Chondrocyte (in vitro differentiated cells): ENCODE measurements at regions not wholly inside any gene's neighbourhood (a gene's known extent, or its start where the extent isn't known, plus 50 kb on each side); places are given as distances from the start of the nearest gene placed in this dataset.
A peak's percentile ranks its signal among the peaks of the same experiment; 100 is the strongest.

Source experiments
- DNase-seq: peaks from one replicate; pipeline ENCODE4 v3.0.0; 2021; ENCODE audit warnings: mixed read lengths, low spot score
- H3K27ac Mint-ChIP-seq: one replicate; pipeline ENCODE4 v1.8.0; 2021; ENCODE audit warnings: mild to moderate bottlenecking, moderate library complexity, mixed read lengths; ENCODE audit not compliant: unreplicated experiment
- H3K27me3 Mint-ChIP-seq: 2 replicates; pipeline ENCODE4 v1.8.0; 2021; ENCODE audit warnings: low read depth, mixed read lengths
- H3K36me3 Mint-ChIP-seq: 2 replicates; pipeline ENCODE4 v1.8.0; 2021; ENCODE audit warnings: low read depth, mixed read lengths
- H3K4me1 Mint-ChIP-seq: 2 replicates; pipeline ENCODE4 v1.8.0; 2021; ENCODE audit warnings: low read depth, mild to moderate bottlenecking, mixed read lengths
- H3K4me3 Mint-ChIP-seq: one replicate; pipeline ENCODE4 v1.8.0; 2021; ENCODE audit warnings: mild to moderate bottlenecking, moderate library complexity, mixed read lengths; ENCODE audit not compliant: unreplicated experiment
- H3K9me3 Mint-ChIP-seq: 2 replicates; pipeline ENCODE4 v1.8.0; 2021; ENCODE audit warnings: low read depth, mixed read lengths
- TF ChIP-seq, protein P1 (sequence below): fragments of 200-600 bp; sonication (generic); IDR thresholded peaks from 2 replicates; pipeline ENCODE4 v1.5.0; 2021; ENCODE audit warnings: antibody characterized with exemption, mild to moderate bottlenecking, moderate library complexity

DNA sequence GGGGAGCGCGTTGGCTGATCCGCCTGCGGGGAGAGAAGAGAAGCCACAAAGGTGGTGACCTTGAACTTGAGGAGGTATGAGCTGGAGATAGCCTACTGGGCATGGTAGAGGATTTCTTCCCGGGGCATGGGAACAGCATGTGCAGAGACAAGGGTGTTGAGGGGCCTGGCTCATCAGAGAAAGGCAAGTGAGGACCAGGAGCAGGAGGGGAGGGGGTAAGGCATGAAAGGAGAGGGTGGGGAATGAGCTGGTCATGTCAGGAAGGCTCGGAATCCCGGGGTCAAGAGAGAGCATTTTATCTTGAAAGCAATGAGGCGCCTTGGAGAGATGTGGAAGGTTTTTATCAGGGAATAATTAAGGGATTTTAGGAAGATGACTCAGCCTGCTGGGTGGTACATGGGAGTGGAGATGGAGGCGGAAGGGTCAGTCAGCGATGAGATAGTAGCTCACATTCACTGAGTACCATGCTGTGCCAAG is 121.1 kb downstream of the LHX2 start:
- no peaks in the 10 kb centered on the region for H3K36me3 Mint-ChIP-seq
- H3K9me3 Mint-ChIP-seq = no peaks in the 10 kb centered on the region
- TF ChIP-seq, protein P1, sequence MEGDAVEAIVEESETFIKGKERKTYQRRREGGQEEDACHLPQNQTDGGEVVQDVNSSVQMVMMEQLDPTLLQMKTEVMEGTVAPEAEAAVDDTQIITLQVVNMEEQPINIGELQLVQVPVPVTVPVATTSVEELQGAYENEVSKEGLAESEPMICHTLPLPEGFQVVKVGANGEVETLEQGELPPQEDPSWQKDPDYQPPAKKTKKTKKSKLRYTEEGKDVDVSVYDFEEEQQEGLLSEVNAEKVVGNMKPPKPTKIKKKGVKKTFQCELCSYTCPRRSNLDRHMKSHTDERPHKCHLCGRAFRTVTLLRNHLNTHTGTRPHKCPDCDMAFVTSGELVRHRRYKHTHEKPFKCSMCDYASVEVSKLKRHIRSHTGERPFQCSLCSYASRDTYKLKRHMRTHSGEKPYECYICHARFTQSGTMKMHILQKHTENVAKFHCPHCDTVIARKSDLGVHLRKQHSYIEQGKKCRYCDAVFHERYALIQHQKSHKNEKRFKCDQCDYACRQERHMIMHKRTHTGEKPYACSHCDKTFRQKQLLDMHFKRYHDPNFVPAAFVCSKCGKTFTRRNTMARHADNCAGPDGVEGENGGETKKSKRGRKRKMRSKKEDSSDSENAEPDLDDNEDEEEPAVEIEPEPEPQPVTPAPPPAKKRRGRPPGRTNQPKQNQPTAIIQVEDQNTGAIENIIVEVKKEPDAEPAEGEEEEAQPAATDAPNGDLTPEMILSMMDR = no peak
- H3K4me3 Mint-ChIP-seq = no peak overlapping the region
- no peaks in the 10 kb centered on the region for H3K27me3 Mint-ChIP-seq
- no peak for DNase-seq
- no peak overlapping the region for H3K27ac Mint-ChIP-seq
- H3K4me1 Mint-ChIP-seq = peaks cover 36% of the 10 kb centered on the region

DNA sequence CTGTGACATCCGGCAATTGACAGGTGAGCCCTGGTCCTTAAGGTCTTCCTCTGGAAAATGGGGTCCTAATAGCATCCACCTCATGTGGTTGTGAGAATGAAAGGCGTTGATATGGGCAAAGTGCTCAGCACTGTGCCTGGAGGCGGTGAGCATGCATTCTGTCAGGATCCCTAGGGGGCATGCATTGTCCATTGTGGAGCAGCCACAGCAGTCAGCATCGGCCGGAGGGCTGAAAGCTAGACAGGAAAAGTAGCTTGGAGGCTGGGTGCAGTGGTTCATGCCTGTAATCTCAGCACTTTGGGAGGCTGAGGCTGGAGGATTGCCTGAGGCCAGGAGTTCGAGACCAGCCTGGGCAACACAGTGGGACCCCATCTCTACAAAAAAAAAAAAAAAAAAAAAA is 122.2 kb downstream of the LHX2 start:
- DNase-seq = no peak
- no peak overlapping the region for H3K4me3 Mint-ChIP-seq
- TF ChIP-seq, protein P1 = peak; percentile 57
- no peaks in the 10 kb centered on the region for H3K9me3 Mint-ChIP-seq
- H3K27me3 Mint-ChIP-seq = no peaks in the 10 kb centered on the region
- H3K36me3 Mint-ChIP-seq = no peaks in the 10 kb centered on the region
- H3K4me1 Mint-ChIP-seq = peaks cover 29% of the 10 kb centered on the region
- H3K27ac Mint-ChIP-seq = no peak overlapping the region

- Mint-ChIP-seq H3K27me3 (no peaks in the 10 kb centered on the region), H3K9me3 (no peaks in the 10 kb centered on the region), H3K4me1 (peaks cover 32% of the 10 kb centered on the region)
Measured at GRCh38 chr9:124134526-124134925, 123.0 kb downstream of the LHX2 start.

GRCh38 chr9:124135813-124136365 is 121.9 kb upstream of the NEK6 start:
- Mint-ChIP-seq H3K4me1 (peaks cover 22% of the 10 kb centered on the region), H3K27me3 (no peaks in the 10 kb centered on the region), H3K9me3 (no peaks in the 10 kb centered on the region), H3K27ac (no peak overlapping the region), H3K4me3 (no peak overlapping the region), H3K36me3 (no peaks in the 10 kb centered on the region)
- TF ChIP-seq, protein P1 = no peak
- no peak for DNase-seq

More at GRCh38 chr9:124134526-124134925, 123.0 kb downstream of the LHX2 start:
- Mint-ChIP-seq H3K4me3 (no peak overlapping the region), H3K36me3 (no peaks in the 10 kb centered on the region), H3K27ac (no peak overlapping the region)
- TF ChIP-seq, protein P1 = no peak
- DNase-seq = no peak

DNA sequence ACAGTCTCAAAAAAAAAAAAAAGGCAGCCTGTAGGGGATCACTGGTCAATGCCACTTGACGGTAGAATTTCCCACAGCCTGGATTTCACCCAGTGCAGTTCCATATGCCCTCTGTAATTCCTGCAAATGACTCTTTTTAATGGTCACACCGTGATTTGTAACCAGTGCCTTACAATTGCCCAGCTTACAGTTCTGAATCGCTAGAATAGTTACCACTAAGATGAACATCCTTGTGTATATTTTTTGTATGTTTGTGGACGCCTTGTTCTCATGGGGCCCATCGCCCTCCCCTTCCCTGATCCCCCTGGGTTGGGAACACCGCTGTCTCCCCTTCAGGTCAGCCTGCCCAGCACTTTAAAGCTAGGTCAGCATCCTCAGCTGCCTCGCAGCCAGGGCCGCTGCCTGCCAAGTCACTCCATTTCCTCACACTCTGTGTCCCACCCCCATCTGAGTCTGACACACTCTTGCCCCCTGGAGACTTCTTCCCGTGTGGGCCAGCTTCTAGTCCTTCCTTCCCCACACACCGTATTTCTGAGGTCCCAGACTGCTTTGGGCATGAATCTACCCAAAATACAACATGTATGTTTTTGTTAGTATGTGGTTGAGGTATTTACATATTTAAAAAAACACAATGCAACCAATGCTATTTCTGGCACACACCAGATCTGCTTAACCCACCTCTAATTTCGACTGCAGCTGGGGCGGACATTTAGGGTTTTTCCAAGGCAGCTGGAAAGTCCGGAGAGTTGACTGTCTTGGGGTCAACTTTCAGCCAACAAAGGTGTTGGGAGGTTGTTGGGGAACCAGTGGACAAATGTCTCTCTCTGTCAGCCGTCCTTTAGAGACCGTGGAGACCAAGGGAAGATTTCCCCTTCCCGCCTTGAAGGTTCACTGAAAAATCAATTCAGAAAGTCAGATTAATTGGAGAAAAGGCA is 120.5 kb upstream of the NEK6 start:
- Mint-ChIP-seq H3K36me3 (no peaks in the 10 kb centered on the region), H3K27ac (no peak overlapping the region), H3K4me3 (no peak overlapping the region), H3K9me3 (no peaks in the 10 kb centered on the region), H3K4me1 (peaks cover 14% of the 10 kb centered on the region), H3K27me3 (no peaks in the 10 kb centered on the region)
- no peak for DNase-seq
- TF ChIP-seq, protein P1 = no peak
